Testis (tissue), 2 donors: ENCODE measurements at regions not wholly inside any gene's neighbourhood (a gene's known extent, or its start where the extent isn't known, plus 50 kb on each side); places are given as distances from the start of the nearest gene placed in this dataset.

Experiments used
- DNase-seq: peaks from one replicate; pipeline ENCODE4 v3.0.0-alpha.2; 2019
- H3K27ac ChIP-seq, 2 donors: fragments of 200-600 bp; sonication (generic); one replicate each; pipeline ENCODE4 v1.5.1; 2019
- H3K27me3 ChIP-seq: fragments of 200-600 bp; sonication (generic); one replicate; pipeline ENCODE4 v1.5.1; 2019
- H3K36me3 ChIP-seq: fragments of 200-600 bp; sonication (generic); one replicate; pipeline ENCODE4 v1.5.1; 2017; ENCODE audit warnings: low read depth; ENCODE audit errors: missing control alignments
- H3K4me1 ChIP-seq: fragments of 200-600 bp; sonication (generic); one replicate; pipeline ENCODE4 v1.5.1; 2019
- H3K4me3 ChIP-seq, 2 donors: fragments of 200-600 bp; sonication (generic); one replicate each; pipeline ENCODE4 v1.5.1; 2017 to 2019
- H3K9me3 ChIP-seq: fragments of 200-600 bp; sonication (generic); one replicate; pipeline ENCODE4 v1.5.1; 2017
- POLR2A ChIP-seq: fragments of 450-650 bp; IDR thresholded peaks from one replicate; pipeline ENCODE4 v1.6.1; 2017; ENCODE audit warnings: antibody characterized with exemption, mild to moderate bottlenecking, moderate library complexity
- WGBS, 2 donors: methylation state at CpG; one replicate each; pipeline ENCODE4 v1.1.5; 2018; 5-methylcytosine and 5-hydroxymethylcytosine counted together
- intact Hi-C: fragments of 100-400 bp; cut with DNase I; formaldehyde crosslinking; loops from one replicate; pipeline ENCODE4 v1.15.1; 2023; ENCODE audit warnings: low total_unique reads
- TF ChIP-seq, protein P1 (sequence below), 3 experiments: fragments of 450-650 bp in 2 of 3; fragments of 200-600 bp in 1 of 3; sonication (generic) in 1 of 3; IDR thresholded peaks; one replicate each; pipeline ENCODE4 v1.5.1; 2016 to 2019; ENCODE audit warnings: antibody characterized with exemption in 3 of 3, mild to moderate bottlenecking in 2 of 3, moderate library complexity in 1 of 3

DNA sequence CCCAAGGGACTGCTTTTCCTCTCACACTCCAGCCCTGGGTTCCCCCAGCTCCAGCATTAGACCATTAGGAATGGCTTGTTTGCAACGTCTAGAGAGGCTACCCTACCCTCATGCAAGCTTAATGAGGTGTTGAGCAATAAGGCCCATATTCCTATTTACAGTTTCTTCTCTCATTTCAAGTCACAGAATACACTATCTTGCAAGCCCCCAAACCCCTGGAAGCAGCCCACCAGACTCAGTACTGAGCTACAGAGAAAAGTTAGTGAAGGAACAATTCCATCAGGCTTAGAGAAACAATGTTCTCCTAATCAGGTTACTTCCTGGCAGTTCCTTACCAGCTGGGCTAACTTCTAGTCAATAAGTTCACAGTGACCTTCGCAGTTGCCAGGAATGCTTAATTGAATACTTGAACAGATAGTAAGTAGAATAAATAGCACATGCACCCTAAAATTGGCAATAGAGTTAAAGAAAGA, 606.5 kb upstream of the NOX3 start:
- DNase-seq = peak; percentile 87
- no peak overlapping the region for H3K4me3 ChIP-seq
- intact Hi-C loops = no loop called here
- H3K27ac ChIP-seq = no peak overlapping the region
- H3K9me3 ChIP-seq = no peaks in the 10 kb centered on the region
- H3K36me3 ChIP-seq = no peaks in the 10 kb centered on the region
- 26 to 30% methylated on average over 2 of the region's 2 CpGs for WGBS, 2 donors
- no peak for TF ChIP-seq POLR2A
- TF ChIP-seq, protein P1, sequence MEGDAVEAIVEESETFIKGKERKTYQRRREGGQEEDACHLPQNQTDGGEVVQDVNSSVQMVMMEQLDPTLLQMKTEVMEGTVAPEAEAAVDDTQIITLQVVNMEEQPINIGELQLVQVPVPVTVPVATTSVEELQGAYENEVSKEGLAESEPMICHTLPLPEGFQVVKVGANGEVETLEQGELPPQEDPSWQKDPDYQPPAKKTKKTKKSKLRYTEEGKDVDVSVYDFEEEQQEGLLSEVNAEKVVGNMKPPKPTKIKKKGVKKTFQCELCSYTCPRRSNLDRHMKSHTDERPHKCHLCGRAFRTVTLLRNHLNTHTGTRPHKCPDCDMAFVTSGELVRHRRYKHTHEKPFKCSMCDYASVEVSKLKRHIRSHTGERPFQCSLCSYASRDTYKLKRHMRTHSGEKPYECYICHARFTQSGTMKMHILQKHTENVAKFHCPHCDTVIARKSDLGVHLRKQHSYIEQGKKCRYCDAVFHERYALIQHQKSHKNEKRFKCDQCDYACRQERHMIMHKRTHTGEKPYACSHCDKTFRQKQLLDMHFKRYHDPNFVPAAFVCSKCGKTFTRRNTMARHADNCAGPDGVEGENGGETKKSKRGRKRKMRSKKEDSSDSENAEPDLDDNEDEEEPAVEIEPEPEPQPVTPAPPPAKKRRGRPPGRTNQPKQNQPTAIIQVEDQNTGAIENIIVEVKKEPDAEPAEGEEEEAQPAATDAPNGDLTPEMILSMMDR (IDR thresholded peaks at IDR 0.05) = no peak
- H3K4me1 ChIP-seq = peaks cover 11% of the 10 kb centered on the region
- no peaks in the 10 kb centered on the region for H3K27me3 ChIP-seq

DNA sequence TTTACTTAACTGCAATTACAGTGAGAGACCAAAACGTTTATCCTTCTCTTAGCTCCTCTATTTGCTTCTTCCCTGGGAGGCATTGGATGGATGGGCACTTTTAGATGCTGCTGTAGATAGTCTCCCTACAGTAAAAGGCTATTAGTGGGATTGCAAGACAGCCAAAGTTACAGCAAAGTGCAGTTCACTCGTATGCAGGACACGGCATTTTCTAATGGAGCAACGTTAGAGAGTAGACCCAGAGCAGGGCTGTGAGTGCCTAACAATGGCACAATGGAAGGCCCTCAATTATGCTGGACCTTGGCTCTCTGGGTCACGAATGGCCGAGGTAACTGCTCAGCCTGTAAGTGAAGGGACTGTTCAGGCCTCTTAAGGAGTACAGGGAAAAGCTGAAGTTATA, 605.8 kb upstream of the NOX3 start:
- no peaks in the 10 kb centered on the region for H3K9me3 ChIP-seq
- no peaks in the 10 kb centered on the region for H3K36me3 ChIP-seq
- DNase-seq = no peak
- no peak overlapping the region for H3K27ac ChIP-seq
- WGBS, 2 donors = 82 to 85% methylated on average over 6 of the region's 6 CpGs
- intact Hi-C loops = no loop called here
- H3K27me3 ChIP-seq = no peaks in the 10 kb centered on the region
- H3K4me3 ChIP-seq = no peak overlapping the region
- H3K4me1 ChIP-seq = peaks cover 11% of the 10 kb centered on the region
- TF ChIP-seq POLR2A = no peak
- TF ChIP-seq, protein P1 (IDR thresholded peaks at IDR 0.05) = no peak

DNA sequence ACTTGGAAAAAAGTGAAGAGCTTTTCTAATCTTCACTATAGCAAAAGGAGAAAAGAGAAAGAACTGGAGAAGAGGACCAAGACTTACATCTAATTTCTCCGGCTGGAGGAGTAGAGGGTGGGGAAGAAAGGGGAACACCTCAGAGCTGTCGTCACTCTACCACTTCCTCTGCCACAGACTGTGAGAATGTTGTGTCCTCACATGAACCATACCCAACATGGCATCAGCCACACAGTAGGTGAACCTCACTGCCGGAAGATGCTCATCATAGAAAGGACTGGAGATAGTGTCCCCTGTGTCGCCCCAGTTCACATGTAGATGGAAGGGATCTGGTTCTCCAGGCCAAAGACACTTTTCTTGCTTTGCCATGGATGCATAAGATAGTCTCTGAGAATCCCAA, 604.4 kb upstream of the NOX3 start:
- H3K36me3 ChIP-seq = no peaks in the 10 kb centered on the region
- DNase-seq = no peak
- 84 to 97% methylated on average over 4 of the region's 4 CpGs for WGBS, 2 donors
- H3K27me3 ChIP-seq = no peaks in the 10 kb centered on the region
- H3K4me3 ChIP-seq = no peak overlapping the region
- TF ChIP-seq, protein P1 (IDR thresholded peaks at IDR 0.05) = no peak
- no peak for TF ChIP-seq POLR2A
- H3K9me3 ChIP-seq = no peaks in the 10 kb centered on the region
- no peak overlapping the region for H3K27ac ChIP-seq
- H3K4me1 ChIP-seq = peaks cover 11% of the 10 kb centered on the region
- intact Hi-C loops = no loop called here

DNA sequence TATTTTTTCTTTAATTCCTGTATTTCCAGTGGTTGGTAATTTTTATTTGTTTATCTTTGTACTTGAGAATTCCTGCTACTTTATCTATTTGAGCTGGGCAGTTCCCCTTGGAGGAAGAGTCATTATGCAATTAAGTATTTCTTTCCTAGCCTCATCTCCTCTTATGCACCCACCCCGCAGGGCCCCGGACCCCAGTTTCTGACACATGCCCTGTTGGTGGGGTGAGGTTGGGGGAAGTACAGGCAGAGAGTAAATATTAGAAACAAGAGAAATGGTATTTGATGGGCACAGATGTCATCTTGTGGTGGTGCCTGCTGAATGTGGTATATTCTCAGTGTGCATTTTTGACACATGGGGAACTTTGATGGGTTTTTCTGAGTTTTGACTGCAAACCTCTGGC, 602.7 kb upstream of the NOX3 start:
- no peaks in the 10 kb centered on the region for H3K9me3 ChIP-seq
- no peaks in the 10 kb centered on the region for H3K27me3 ChIP-seq
- no peak for DNase-seq
- H3K27ac ChIP-seq = no peak overlapping the region
- H3K4me3 ChIP-seq = no peak overlapping the region
- TF ChIP-seq POLR2A = no peak
- TF ChIP-seq, protein P1 (IDR thresholded peaks at IDR 0.05) = no peak
- no peaks in the 10 kb centered on the region for H3K36me3 ChIP-seq
- intact Hi-C loops = no loop called here
- peaks cover 11% of the 10 kb centered on the region for H3K4me1 ChIP-seq
- WGBS, 2 donors = 61 to 74% methylated on average over 2 of the region's 2 CpGs

DNA sequence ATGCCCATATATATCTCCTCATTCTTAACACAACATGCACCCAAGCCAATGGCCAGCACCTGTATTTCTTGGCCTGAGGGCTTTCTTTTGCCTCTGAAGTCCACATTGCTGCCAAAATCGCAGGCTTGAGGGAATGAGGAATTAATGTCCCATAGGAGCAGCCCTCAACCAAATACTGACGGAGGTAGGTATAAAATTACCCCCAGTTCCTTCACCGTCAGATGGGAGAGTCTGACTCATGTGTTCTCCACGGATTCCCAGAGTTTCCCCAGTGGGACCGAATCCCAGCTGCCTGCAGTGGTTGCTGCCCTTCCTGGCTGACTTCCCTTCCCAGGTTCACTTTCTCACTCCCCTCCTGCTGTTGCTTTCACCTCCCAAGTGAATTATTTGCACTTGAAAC, 602.2 kb upstream of the NOX3 start:
- no peak for DNase-seq
- Histone ChIP-seq H3K4me1 (peaks cover 9% of the 10 kb centered on the region), H3K36me3 (no peaks in the 10 kb centered on the region), H3K9me3 (no peaks in the 10 kb centered on the region), H3K4me3 (no peak overlapping the region), H3K27ac (no peak overlapping the region), H3K27me3 (no peaks in the 10 kb centered on the region)
- 67 to 75% methylated on average over 5 of the region's 5 CpGs for WGBS, 2 donors
- TF ChIP-seq POLR2A = no peak
- TF ChIP-seq, protein P1 (IDR thresholded peaks at IDR 0.05) = no peak
- intact Hi-C loops = no loop called here
